Naive B cell (primary cell): ENCODE measurements at regions not wholly inside any gene's neighbourhood (a gene's known extent, or its start where the extent isn't known, plus 50 kb on each side); places are given as distances from the start of the nearest gene placed in this dataset.

ENCODE experiments used
- ATAC-seq, 2 donors: fragments of 150-1000 bp; cut with Tn5 transposase; 2 replicates each; pipeline ENCODE4 v1.10.0; 2021; ENCODE audit warnings: low read depth in 2 of 2, mild to moderate bottlenecking in 2 of 2, moderate library complexity in 2 of 2
- DNase-seq: peaks from one replicate; pipeline ENCODE4 v3.0.0; 2022
- H3K27ac Mint-ChIP-seq, 6 donors: one replicate each; pipeline ENCODE4 v1.8.0; 2020 to 2022; ENCODE audit warnings: mild to moderate bottlenecking in 6 of 6, mixed read lengths in 6 of 6, moderate library complexity in 5 of 6, inconsistent platforms in 2 of 6
- H3K27me3 Mint-ChIP-seq, 3 donors: one replicate each; pipeline ENCODE4 v1.8.0; 2021 to 2022; ENCODE audit warnings: mixed read lengths in 3 of 3, mild to moderate bottlenecking in 1 of 3
- H3K36me3 Mint-ChIP-seq, 2 donors: one replicate each; pipeline ENCODE4 v1.8.0; 2020 to 2022; ENCODE audit warnings: mixed read lengths in 2 of 2, inconsistent platforms in 1 of 2, mild to moderate bottlenecking in 1 of 2
- H3K4me1 Mint-ChIP-seq, 3 donors: one replicate each; pipeline ENCODE4 v1.8.0; 2020 to 2022; ENCODE audit warnings: mixed read lengths in 3 of 3, inconsistent platforms in 1 of 3, mild to moderate bottlenecking in 1 of 3, moderate library complexity in 1 of 3
- H3K4me3 Mint-ChIP-seq, 8 donors: one replicate each; pipeline ENCODE4 v1.8.0; 2020 to 2022; ENCODE audit warnings: mild to moderate bottlenecking in 8 of 8, mixed read lengths in 8 of 8, moderate library complexity in 8 of 8, inconsistent platforms in 2 of 8
- H3K9me3 Mint-ChIP-seq, 7 donors: one replicate each; pipeline ENCODE4 v1.8.0; 2020 to 2022; ENCODE audit warnings: mixed read lengths in 7 of 7, mild to moderate bottlenecking in 5 of 7, inconsistent platforms in 2 of 7, moderate library complexity in 1 of 7

DNA sequence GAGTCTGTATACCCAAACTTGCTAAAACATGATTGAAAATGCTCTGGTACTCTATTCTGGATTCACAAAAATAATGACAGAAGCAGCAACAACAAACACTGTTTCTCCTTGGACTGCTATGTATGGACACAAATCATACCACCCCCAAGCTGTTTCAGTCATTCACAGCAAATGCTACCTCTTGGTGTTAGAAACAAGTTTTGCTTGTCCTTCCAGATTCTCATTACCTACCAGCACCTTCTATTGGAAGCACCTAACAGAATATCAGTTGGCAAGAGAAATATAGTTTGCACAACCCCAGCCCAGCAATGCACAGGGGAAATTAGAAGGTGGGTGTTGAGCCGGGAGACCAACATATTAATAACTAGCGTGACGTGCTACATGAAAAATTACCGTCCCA, 1950.9 kb downstream of the C4orf33 start:
- ATAC-seq (no peak), DNase-seq (no peak)
- H3K4me1 Mint-ChIP-seq, result no peaks in the 10 kb centered on the region
- H3K27ac Mint-ChIP-seq, result no peak overlapping the region
- H3K27me3 Mint-ChIP-seq, result no peaks in the 10 kb centered on the region
- H3K36me3 Mint-ChIP-seq, result no peaks in the 10 kb centered on the region
- H3K4me3 Mint-ChIP-seq, result no peak overlapping the region
- H3K9me3 Mint-ChIP-seq, result peaks cover 0 to 5% (median 0%) of the 10 kb centered on the region in 7 donors

DNA sequence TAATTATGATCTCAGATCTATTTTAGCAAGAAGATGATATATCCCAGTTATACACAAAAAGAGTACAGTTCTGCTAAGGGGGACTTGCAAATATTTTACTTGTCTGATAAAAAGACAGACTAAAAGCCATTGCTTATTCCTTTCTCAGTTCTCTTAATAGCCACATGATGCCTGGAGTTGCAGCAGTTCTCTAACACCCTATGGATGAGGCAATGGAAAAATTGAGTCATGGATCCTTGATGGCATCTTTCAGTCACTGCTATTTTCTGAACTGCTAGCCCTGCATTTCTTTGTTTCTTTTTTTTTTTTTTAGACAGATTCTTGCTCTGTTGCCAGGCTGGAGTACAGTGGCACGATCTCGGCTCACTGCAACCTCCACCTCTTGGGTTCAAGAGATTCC, 1956.7 kb downstream of the C4orf33 start:
- H3K27me3 Mint-ChIP-seq, result no peaks in the 10 kb centered on the region
- no peaks in the 10 kb centered on the region for H3K36me3 Mint-ChIP-seq
- no peak for ATAC-seq
- H3K4me3 Mint-ChIP-seq, result no peak overlapping the region
- H3K27ac Mint-ChIP-seq, result no peak overlapping the region
- H3K9me3 Mint-ChIP-seq, result peaks cover 0 to 4% (median 3%) of the 10 kb centered on the region in 7 donors
- H3K4me1 Mint-ChIP-seq, result no peaks in the 10 kb centered on the region
- DNase-seq, result no peak

DNA sequence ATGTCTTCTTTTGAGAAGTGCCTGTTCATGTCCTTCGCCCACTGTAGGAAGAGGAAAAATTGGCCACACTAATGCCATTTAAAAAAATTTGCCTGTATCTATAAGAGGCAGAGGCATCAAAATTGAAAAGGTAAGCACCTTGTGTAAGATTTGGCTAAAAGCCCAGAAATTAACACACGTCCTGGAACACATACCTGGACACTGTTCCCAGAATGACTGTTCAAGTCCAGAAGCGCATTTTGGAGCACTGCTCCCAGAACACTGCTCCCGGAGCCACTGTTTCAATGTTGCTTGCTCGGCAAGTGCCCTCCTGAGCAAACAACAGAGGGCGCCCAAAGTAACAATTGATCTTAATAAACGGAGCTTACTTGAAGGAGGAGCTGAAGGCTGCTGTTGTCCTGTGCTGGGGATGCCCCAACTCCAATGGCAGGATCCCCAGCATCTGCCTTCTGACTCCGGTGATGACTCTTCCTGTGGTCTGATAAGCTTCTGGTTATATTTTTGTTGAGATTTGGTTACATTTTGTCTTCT, 1958.6 kb downstream of the C4orf33 start:
- H3K4me3 Mint-ChIP-seq, result no peak overlapping the region
- ATAC-seq (no peak), DNase-seq (no peak)
- H3K9me3 Mint-ChIP-seq, result peaks cover 0 to 4% (median 3%) of the 10 kb centered on the region in 7 donors
- no peaks in the 10 kb centered on the region for H3K27me3 Mint-ChIP-seq
- H3K36me3 Mint-ChIP-seq, result no peaks in the 10 kb centered on the region
- no peaks in the 10 kb centered on the region for H3K4me1 Mint-ChIP-seq
- no peak overlapping the region for H3K27ac Mint-ChIP-seq

DNA sequence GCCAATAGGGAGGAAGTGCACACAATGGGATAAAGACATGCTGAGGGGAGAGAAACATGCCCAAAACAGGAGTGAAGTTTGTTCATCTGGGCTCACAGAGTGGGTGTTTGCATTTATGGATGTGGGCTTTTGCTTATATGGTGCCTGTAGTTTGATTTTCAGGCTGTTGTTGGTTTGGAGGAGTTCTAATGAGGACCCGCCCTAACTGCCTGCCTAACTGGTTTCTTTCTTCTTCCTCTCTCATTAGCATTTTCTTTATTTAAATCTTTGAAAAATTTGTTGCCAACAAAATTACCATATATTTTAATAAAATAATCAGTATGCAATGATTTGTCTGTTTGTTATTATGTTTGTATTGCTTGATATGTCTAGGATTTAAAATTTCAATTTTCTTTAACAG, 1965.8 kb downstream of the C4orf33 start:
- Mint-ChIP-seq H3K36me3 (peaks cover 0 to 7% of the 10 kb centered on the region in 2 donors), H3K27ac (no peak overlapping the region), H3K9me3 (peaks cover 3 to 13% (median 8%) of the 10 kb centered on the region in 7 donors), H3K27me3 (no peaks in the 10 kb centered on the region), H3K4me3 (no peak overlapping the region), H3K4me1 (no peaks in the 10 kb centered on the region)
- DNase-seq (no peak), ATAC-seq (no peak)

DNA sequence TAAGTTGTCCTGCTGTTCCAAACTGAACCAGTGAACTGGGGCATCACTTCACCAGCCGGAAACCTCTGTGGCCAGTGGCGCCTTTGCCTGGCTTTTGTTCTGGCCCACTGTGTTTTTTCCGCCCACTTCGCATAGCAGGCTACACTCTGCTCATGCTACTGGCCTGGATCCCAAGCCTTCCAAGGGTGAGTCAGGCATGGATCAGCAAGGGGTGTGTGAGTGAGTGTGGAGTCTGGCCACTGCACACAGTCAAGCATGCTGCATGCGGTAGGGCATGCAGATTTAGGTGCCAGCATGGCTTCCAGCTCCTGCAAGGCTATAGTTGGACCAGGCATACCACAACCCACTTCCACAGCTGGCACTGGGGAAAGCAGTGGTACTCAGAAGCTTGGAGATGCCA, 1967.9 kb downstream of the C4orf33 start:
- Mint-ChIP-seq H3K27me3 (no peaks in the 10 kb centered on the region), H3K4me3 (no peak overlapping the region), H3K27ac (peak overlapping the region in 1 of 6 donors; percentile 44), H3K9me3 (peaks cover 3 to 13% (median 8%) of the 10 kb centered on the region in 7 donors), H3K36me3 (peaks cover 0 to 7% of the 10 kb centered on the region in 2 donors), H3K4me1 (no peaks in the 10 kb centered on the region)
- ATAC-seq (no peak), DNase-seq (no peak)

DNA sequence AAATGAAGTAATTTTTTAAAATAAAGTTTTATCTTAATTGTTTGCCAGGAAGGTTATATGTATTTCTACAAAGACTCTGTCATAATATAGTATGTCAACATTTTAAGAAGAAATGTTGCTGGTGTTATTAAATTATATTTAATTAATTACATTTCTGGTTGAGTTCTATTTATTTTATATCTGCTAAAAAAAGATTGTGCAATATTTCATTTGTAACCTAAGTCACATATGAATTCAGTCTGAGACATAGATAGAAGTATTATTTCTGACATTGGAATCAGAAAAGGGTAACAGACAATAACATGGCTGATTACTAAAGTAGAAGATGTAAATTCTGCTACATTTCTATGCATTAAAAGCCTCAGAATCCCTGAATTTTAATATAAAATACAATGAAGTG, 1985.1 kb downstream of the C4orf33 start:
- DNase-seq, result no peak
- ATAC-seq, result no peak
- H3K27me3 Mint-ChIP-seq, result no peaks in the 10 kb centered on the region
- peaks cover 0 to 2% (median 0%) of the 10 kb centered on the region in 7 donors for H3K9me3 Mint-ChIP-seq
- no peak overlapping the region for H3K4me3 Mint-ChIP-seq
- no peaks in the 10 kb centered on the region for H3K4me1 Mint-ChIP-seq
- H3K27ac Mint-ChIP-seq, result no peak overlapping the region
- no peaks in the 10 kb centered on the region for H3K36me3 Mint-ChIP-seq

DNA sequence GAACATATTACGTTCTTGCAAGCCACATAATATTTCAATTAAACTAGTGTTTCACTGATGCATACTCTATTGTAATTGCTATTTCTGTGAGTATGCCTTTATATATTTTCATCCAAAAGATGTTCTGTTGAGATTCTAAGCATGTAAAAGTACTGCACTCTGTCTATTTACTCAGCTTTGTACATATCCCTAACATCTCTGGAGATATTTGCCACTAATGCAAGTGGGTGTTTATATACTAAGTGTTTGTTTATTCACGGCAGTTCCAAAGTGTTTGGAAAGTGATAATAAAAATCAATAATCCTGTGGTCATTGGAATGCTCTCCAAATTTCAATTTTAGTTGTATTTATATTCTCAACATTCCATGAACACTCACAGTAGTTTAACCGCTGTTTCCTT, 1989.0 kb downstream of the C4orf33 start:
- Mint-ChIP-seq H3K4me3 (no peak overlapping the region), H3K36me3 (no peaks in the 10 kb centered on the region), H3K9me3 (peaks cover 0 to 5% (median 0%) of the 10 kb centered on the region in 7 donors), H3K4me1 (no peaks in the 10 kb centered on the region), H3K27ac (no peak overlapping the region), H3K27me3 (no peaks in the 10 kb centered on the region)
- ATAC-seq, result no peak
- DNase-seq, result no peak

DNA sequence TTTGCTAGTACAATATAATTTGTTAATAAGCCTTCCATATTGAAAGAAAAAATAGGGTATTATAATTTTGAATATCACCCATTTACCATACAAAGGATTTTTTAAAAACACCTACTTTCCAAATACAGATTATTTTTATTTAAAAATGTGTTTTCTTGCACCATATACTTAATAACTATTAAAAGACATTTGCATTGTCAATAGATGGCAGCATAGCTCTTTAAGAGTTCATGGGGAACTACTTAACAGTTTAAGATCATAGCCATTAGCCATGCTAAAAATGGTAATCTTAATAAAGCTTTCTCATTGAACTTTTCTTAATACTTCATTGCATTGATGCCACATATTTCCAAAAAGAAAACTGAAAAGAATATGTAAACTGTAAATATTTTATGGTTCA, 1995.9 kb downstream of the C4orf33 start:
- no peak for DNase-seq
- H3K4me1 Mint-ChIP-seq, result no peaks in the 10 kb centered on the region
- H3K27me3 Mint-ChIP-seq, result no peaks in the 10 kb centered on the region
- H3K27ac Mint-ChIP-seq, result no peak overlapping the region
- no peaks in the 10 kb centered on the region for H3K36me3 Mint-ChIP-seq
- no peak for ATAC-seq
- no peak overlapping the region for H3K4me3 Mint-ChIP-seq
- H3K9me3 Mint-ChIP-seq, result peaks cover 0 to 5% (median 0%) of the 10 kb centered on the region in 7 donors

DNA sequence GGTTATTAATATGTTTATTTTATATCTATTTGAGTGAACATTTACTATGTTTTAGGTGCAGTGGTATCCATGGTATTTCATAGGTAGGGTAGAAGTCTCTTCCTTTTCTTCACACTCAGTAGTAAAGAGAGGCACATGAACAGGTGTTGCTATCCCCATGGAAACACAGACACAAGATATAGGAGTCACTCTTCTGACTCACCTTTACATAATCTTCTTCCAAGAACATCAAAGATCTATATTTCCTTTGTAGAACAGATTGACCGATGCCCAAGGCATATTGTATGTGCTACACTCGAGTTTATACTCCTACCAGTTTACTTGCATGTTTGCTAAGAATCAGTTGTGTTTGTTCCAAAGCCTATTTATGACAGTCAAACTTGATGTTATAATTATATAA, 1997.4 kb downstream of the C4orf33 start:
- Mint-ChIP-seq H3K27ac (no peak overlapping the region), H3K4me3 (no peak overlapping the region), H3K9me3 (peaks cover 0 to 5% (median 0%) of the 10 kb centered on the region in 7 donors), H3K4me1 (no peaks in the 10 kb centered on the region), H3K27me3 (no peaks in the 10 kb centered on the region), H3K36me3 (no peaks in the 10 kb centered on the region)
- ATAC-seq (no peak), DNase-seq (no peak)

DNA sequence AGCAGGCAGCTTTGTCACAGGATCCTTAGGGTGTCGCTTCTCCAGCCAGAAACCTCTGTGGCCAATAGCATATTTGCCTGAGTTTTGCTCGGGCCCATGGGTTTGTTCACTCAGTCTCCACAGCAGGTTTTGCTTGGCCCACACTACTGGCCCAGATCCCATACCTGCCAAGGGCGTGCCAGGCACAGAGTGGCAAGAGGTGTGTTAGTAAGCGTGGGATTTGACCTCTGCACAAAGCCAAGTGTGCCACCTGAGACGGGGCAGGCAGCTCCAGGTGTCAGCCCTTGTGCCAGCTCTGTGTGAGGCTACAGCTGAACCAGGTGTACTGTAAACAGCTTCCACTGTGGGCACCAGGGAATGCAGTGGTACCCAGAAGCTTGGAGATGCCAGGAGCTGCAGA, 2003.0 kb downstream of the C4orf33 start:
- no peak for DNase-seq
- Mint-ChIP-seq H3K36me3 (no peaks in the 10 kb centered on the region), H3K4me1 (no peaks in the 10 kb centered on the region), H3K27me3 (no peaks in the 10 kb centered on the region), H3K27ac (no peak overlapping the region), H3K4me3 (no peak overlapping the region), H3K9me3 (peaks cover 0 to 17% (median 4%) of the 10 kb centered on the region in 7 donors)
- ATAC-seq, result no peak

DNA sequence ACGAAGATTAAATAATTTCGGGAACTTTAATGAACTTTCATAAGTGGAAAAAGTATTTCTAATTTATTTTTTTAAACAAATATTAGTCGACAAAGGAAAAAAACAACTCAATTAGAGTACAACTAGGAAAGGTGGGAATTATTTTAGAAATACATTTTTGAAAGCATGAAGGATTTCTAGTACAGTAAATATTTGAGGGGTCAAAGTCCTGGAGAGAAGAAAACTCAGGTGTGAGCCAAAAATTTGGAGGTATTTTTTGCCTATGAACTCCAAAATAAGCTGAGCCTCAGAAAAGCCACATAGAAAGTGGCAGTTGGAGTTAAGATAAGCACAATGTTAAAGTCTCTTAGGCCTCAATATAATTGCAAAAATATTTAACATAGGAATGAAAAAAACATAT, 2017.3 kb downstream of the C4orf33 start:
- no peaks in the 10 kb centered on the region for H3K36me3 Mint-ChIP-seq
- H3K4me3 Mint-ChIP-seq, result no peak overlapping the region
- ATAC-seq (no peak), DNase-seq (no peak)
- H3K27me3 Mint-ChIP-seq, result no peaks in the 10 kb centered on the region
- H3K9me3 Mint-ChIP-seq, result peaks cover 0 to 10% (median 0%) of the 10 kb centered on the region in 7 donors
- H3K4me1 Mint-ChIP-seq, result no peaks in the 10 kb centered on the region
- H3K27ac Mint-ChIP-seq, result no peak overlapping the region

DNA sequence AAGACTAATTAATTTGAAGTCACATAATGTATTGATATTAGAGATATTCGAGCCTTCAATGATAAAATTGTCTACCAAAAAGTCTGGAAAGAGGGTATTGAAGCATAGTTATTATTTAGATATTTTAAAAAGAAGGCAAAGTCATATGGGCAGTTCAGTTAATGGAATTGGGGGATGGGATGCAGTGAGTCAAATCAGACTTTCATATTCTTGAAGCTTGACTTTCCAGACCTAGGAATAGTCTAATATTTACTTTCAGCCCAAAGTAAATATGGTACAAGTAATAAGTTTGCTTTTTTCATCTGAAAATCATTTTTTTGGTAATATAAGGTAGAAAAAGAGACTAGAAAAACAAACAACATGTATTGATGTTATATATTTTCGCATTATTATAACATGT, 2017.8 kb downstream of the C4orf33 start:
- no peaks in the 10 kb centered on the region for H3K36me3 Mint-ChIP-seq
- DNase-seq (no peak), ATAC-seq (no peak)
- H3K27ac Mint-ChIP-seq, result no peak overlapping the region
- H3K4me1 Mint-ChIP-seq, result no peaks in the 10 kb centered on the region
- H3K4me3 Mint-ChIP-seq, result no peak overlapping the region
- H3K27me3 Mint-ChIP-seq, result no peaks in the 10 kb centered on the region
- H3K9me3 Mint-ChIP-seq, result peaks cover 0 to 5% (median 0%) of the 10 kb centered on the region in 7 donors

DNA sequence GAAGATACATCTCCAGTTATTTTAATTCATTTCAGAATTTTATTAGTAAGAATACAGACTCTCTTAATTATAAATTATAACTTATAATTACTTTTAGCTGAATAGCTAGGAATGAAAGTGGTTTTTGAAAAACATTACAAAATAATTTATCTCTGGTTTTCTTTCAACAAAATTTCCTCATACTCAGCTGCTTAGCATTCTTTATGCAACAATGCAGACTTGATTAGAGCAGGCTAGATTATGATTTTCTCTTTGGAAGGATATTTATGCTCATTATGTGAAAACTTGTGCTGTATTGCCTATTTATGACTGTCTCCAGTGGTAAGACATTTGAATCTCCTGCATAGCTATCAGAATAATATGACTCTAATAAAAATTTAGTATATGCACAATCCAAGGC, 2023.7 kb downstream of the C4orf33 start:
- Mint-ChIP-seq H3K4me1 (no peaks in the 10 kb centered on the region), H3K9me3 (peaks cover 0 to 1% (median 0%) of the 10 kb centered on the region in 7 donors), H3K27me3 (no peaks in the 10 kb centered on the region), H3K4me3 (no peak overlapping the region), H3K36me3 (no peaks in the 10 kb centered on the region), H3K27ac (no peak overlapping the region)
- DNase-seq (no peak), ATAC-seq (no peak)

DNA sequence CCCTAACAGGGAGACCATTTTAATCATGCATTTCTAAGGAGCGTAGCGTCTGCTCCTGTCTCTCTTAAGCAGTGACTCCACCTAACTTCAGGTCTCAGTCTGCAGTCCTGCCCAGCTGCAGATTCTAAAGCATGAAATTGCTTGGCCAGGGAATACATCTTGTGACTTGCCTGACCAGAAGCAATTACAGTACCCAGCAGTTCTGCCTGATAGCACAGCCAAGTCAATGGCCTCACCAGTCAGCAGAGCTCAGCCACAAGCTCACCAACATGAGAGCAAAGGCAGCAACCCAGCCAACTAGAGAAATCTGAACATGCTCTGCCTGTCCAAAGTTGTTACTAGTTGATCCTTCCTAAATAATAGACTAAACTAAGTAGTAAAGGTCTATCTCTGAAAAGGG, 2011.9 kb upstream of the PCDH10 start:
- no peaks in the 10 kb centered on the region for H3K4me1 Mint-ChIP-seq

DNA sequence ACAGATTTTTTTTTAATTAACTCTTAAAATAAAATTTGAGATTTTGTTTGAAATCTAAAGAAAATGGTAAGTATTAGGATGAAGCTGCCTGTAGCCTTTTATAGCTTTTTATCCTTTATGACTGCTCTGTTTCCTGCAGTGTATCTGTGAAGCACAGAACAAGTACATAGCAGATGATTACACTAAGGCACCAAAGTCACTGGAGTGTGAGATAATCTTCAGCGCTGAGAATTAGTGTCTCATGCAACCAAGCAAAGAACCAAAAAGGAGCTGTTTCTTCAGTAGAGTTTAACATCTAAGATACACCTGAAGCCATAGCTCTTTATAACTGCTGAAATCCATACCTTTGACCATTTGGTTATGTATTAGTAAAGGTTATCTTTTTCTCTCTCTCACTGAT, 1989.8 kb upstream of the PCDH10 start:
- no peak overlapping the region for H3K4me3 Mint-ChIP-seq
- DNase-seq, result no peak
- no peak for ATAC-seq
- H3K27me3 Mint-ChIP-seq, result no peaks in the 10 kb centered on the region
- peaks cover 0 to 4% (median 0%) of the 10 kb centered on the region in 7 donors for H3K9me3 Mint-ChIP-seq
- H3K4me1 Mint-ChIP-seq, result no peaks in the 10 kb centered on the region
- no peak overlapping the region for H3K27ac Mint-ChIP-seq
- H3K36me3 Mint-ChIP-seq, result no peaks in the 10 kb centered on the region

More for the DNA sequence above, 2011.9 kb upstream of the PCDH10 start:
- no peaks in the 10 kb centered on the region for H3K36me3 Mint-ChIP-seq
- H3K9me3 Mint-ChIP-seq, result peaks cover 0 to 9% (median 5%) of the 10 kb centered on the region in 7 donors
- DNase-seq, result no peak
- no peak overlapping the region for H3K27ac Mint-ChIP-seq
- H3K27me3 Mint-ChIP-seq, result no peaks in the 10 kb centered on the region
- no peak overlapping the region for H3K4me3 Mint-ChIP-seq
- ATAC-seq, result no peak
